A549 (cell line): ENCODE measurements at regions not wholly inside any gene's neighbourhood (a gene's known extent, or its start where the extent isn't known, plus 50 kb on each side); places are given as distances from the start of the nearest gene placed in this dataset.

ENCODE experiments used
- ATAC-seq, 2 experiments: fragments of 200-7000 bp in 1 of 2; fragments of >200 bp in 1 of 2; cut with Nextera tagmentation in 1 of 2; cut with Tn5 transposase in 1 of 2; 3 replicates each; pipeline versions ENCODE4 v1.8.0 to v1.9.1; 2018 to 2020; ENCODE audit warnings: mild to moderate bottlenecking in 1 of 2, moderate library complexity in 1 of 2
- CTCF ChIA-PET: fragments of 300-600 bp; sonication (Branson Sonifier 250); formaldehyde crosslinking; extraction: SDS; loops from one replicate; lab custom pipeline; 2021; ENCODE audit warnings: antibody characterized with exemption, inconsistent platforms; lab: Yijun Ruan, JAX
- POLR2A ChIA-PET: fragments of 350-600 bp; formaldehyde crosslinking; extraction: SDS; loops from one replicate; lab custom pipeline; 2021; ENCODE audit warnings: antibody characterized with exemption, inconsistent platforms; lab: Yijun Ruan, JAX
- DNase-seq, 2 experiments: peaks; one replicate each; pipeline versions ENCODE4 v3.0.0 to v3.0.0-alpha.2; 2011 to 2016; ENCODE audit warnings: low read depth in 1 of 2, low spot score in 1 of 2
- FAIRE-seq: peaks from 2 replicates; lab custom pipeline; 2011; peaks lifted over from hg19 to GRCh38; lab: Jason Lieb, UNC
- H3K27ac ChIP-seq, 2 experiments: fragments of >200 bp; sonication (Bioruptor Twin); formaldehyde crosslinking; 3 replicates each; pipeline ENCODE4 v1.5.1; 2016 to 2017
- H3K4me1 ChIP-seq: fragments of >200 bp; sonication (Bioruptor Twin); formaldehyde crosslinking; 3 replicates; pipeline ENCODE4 v1.6.1; 2016
- H3K4me2 ChIP-seq: fragments of >200 bp; sonication (Bioruptor Twin); formaldehyde crosslinking; 3 replicates; pipeline ENCODE4 v1.6.1; 2016
- H3K4me3 ChIP-seq: fragments of >200 bp; sonication (Bioruptor Twin); formaldehyde crosslinking; 3 replicates; pipeline ENCODE4 v1.5.1; 2016
- H3K9me3 ChIP-seq: fragments of >200 bp; sonication (Bioruptor Twin); formaldehyde crosslinking; 3 replicates; pipeline ENCODE4 v1.6.1; 2016
- ATOH8 ChIP-seq: fragments of 250-450 bp; sonication (Bioruptor Pico); IDR thresholded peaks from 2 replicates; pipeline ENCODE4 v1.5.0; 2020; ENCODE audit warnings: low read depth, mild to moderate bottlenecking, moderate library complexity
- CBX2 ChIP-seq: fragments of 200-600 bp; sonication (generic); IDR thresholded peaks from 2 replicates; pipeline ENCODE4 v1.6.1; 2016; ENCODE audit warnings: low read depth, mild to moderate bottlenecking, borderline replicate concordance
- CBX8 ChIP-seq: fragments of 200-600 bp; sonication (generic); IDR thresholded peaks from 2 replicates; pipeline ENCODE4 v1.6.1; 2016
- CEBPB ChIP-seq, 2 experiments: fragments of >200 bp in 1 of 2; sonication (Bioruptor Twin) in 1 of 2; formaldehyde crosslinking in 1 of 2; IDR thresholded peaks; 2 replicates each; pipeline ENCODE4 v1.6.1; 2012 to 2016
- CHD2 ChIP-seq: fragments of 150-350 bp; IDR thresholded peaks from 2 replicates; pipeline ENCODE4 v1.6.1; 2014; ENCODE audit warnings: low read length; ENCODE audit not compliant: partially characterized antibody
- CHD4 ChIP-seq: fragments of 200-600 bp; sonication (generic); IDR thresholded peaks from 2 replicates; pipeline ENCODE4 v1.6.1; 2016; ENCODE audit warnings: antibody characterized with exemption, mild to moderate bottlenecking, borderline replicate concordance
- E2F6 ChIP-seq: IDR thresholded peaks from 2 replicates; pipeline ENCODE4 v1.6.1; 2012; ENCODE audit warnings: low read depth, borderline replicate concordance
- EHF ChIP-seq: fragments of 250-450 bp; sonication (Bioruptor Pico); IDR thresholded peaks from 2 replicates; pipeline ENCODE4 v1.5.0; 2020; ENCODE audit warnings: mild to moderate bottlenecking
- EHMT2 ChIP-seq: fragments of 200-600 bp; sonication (generic); IDR thresholded peaks from 2 replicates; pipeline ENCODE4 v1.6.1; 2016; ENCODE audit warnings: antibody characterized with exemption, low read depth, mild to moderate bottlenecking, moderate library complexity
- EP300 ChIP-seq, 2 experiments: fragments of >200 bp; sonication (Bioruptor Twin); formaldehyde crosslinking; IDR thresholded peaks; 2 replicates in 1 of 2; 3 replicates in 1 of 2; pipeline ENCODE4 v1.6.1; 2016 to 2017
- ESRRA ChIP-seq: fragments of 150-350 bp; IDR thresholded peaks from 2 replicates; pipeline ENCODE4 v1.6.1; 2014; ENCODE audit warnings: mild to moderate bottlenecking, low read length, borderline replicate concordance
- HEYL ChIP-seq: fragments of 250-450 bp; sonication (Bioruptor Pico); IDR thresholded peaks from 2 replicates; pipeline ENCODE4 v1.8.0; 2021; ENCODE audit warnings: mild to moderate bottlenecking, moderate library complexity
- HOXB13 ChIP-seq: fragments of 250-450 bp; sonication (Bioruptor Pico); IDR thresholded peaks from 2 replicates; pipeline ENCODE4 v1.5.0; 2020; ENCODE audit warnings: low read depth, mild to moderate bottlenecking, moderate library complexity
- KDM5A ChIP-seq: fragments of 200-600 bp; sonication (generic); IDR thresholded peaks from 2 replicates; pipeline ENCODE4 v1.6.1; 2016; ENCODE audit warnings: antibody characterized with exemption, mild to moderate bottlenecking
- NFE2L2 ChIP-seq: fragments of 150-350 bp; conservative IDR thresholded peaks from 2 replicates; pipeline ENCODE4 v1.6.1; 2014; ENCODE audit warnings: low read length
- NPAS2 ChIP-seq: fragments of 250-450 bp; sonication (Bioruptor Pico); IDR thresholded peaks from 2 replicates; pipeline ENCODE4 v1.8.0; 2022; ENCODE audit warnings: mild to moderate bottlenecking, moderate library complexity, borderline replicate concordance
- REST ChIP-seq: fragments of 200-600 bp; sonication (generic); IDR thresholded peaks from 2 replicates; pipeline ENCODE4 v1.6.1; 2016; ENCODE audit warnings: antibody characterized with exemption, mild to moderate bottlenecking, moderate library complexity
- RFX5 ChIP-seq: fragments of 450-650 bp; IDR thresholded peaks from 2 replicates; pipeline ENCODE4 v1.7.1; 2014; ENCODE audit warnings: antibody characterized with exemption, mild to moderate bottlenecking, moderate library complexity
- SMC3 ChIP-seq: fragments of >200 bp; sonication (Bioruptor Twin); formaldehyde crosslinking; IDR thresholded peaks from 3 replicates; pipeline ENCODE4 v1.6.1; 2018; ENCODE audit warnings: inconsistent platforms
- TFCP2L1 ChIP-seq: fragments of 250-450 bp; sonication (Bioruptor Pico); IDR thresholded peaks from 2 replicates; pipeline ENCODE4 v1.5.0; 2021; ENCODE audit warnings: mild to moderate bottlenecking
- TP53 ChIP-seq: fragments of 250-450 bp; sonication (Bioruptor Pico); IDR thresholded peaks from 2 replicates; pipeline ENCODE4 v1.5.0; 2021; ENCODE audit warnings: mild to moderate bottlenecking, moderate library complexity
- WGBS: methylation state at CpG from one replicate; pipeline ENCODE4 v1.1.6; 2017; ENCODE audit errors: missing lambda C conversion rate; 5-methylcytosine and 5-hydroxymethylcytosine counted together
- TF ChIP-seq, protein P1 (sequence below): fragments of 150-350 bp; IDR thresholded peaks from 2 replicates; pipeline ENCODE4 v1.6.1; 2014; ENCODE audit warnings: low read depth, mild to moderate bottlenecking, low read length
- TF ChIP-seq, protein P2 (sequence below): IDR thresholded peaks from 2 replicates; pipeline ENCODE4 v1.6.1; 2012

- Histone ChIP-seq H3K9me3 (no peaks in the 10 kb centered on the region), H3K4me3 (no peak overlapping the region), H3K27ac (no peak overlapping the region), H3K4me2 (no peak overlapping the region), H3K4me1 (no peaks in the 10 kb centered on the region)
- ATAC-seq (no peak), FAIRE-seq (no peak), DNase-seq (no peak)
- ChIA-PET POLR2A (no interaction called here), CTCF (no interaction called here)
- TF ChIP-seq HEYL (no peak), NPAS2 (CRISPR knock-in tag) (no peak), HOXB13 (CRISPR knock-in tag) (no peak), EHF (CRISPR knock-in tag) (no peak), NFE2L2 (no peak), SMC3 (no peak), E2F6 (no peak), REST (no peak), CBX2 (no peak), ESRRA (no peak), TFCP2L1 (CRISPR knock-in tag) (no peak), RFX5 (no peak), CEBPB (IDR thresholded peaks at IDR 0.05) (no peak), EP300 (IDR thresholded peaks at IDR 0.05) (no peak), CBX8 (no peak)
- TF ChIP-seq, protein P1, sequence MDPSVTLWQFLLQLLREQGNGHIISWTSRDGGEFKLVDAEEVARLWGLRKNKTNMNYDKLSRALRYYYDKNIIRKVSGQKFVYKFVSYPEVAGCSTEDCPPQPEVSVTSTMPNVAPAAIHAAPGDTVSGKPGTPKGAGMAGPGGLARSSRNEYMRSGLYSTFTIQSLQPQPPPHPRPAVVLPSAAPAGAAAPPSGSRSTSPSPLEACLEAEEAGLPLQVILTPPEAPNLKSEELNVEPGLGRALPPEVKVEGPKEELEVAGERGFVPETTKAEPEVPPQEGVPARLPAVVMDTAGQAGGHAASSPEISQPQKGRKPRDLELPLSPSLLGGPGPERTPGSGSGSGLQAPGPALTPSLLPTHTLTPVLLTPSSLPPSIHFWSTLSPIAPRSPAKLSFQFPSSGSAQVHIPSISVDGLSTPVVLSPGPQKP, result no peak
- TF ChIP-seq, protein P2, sequence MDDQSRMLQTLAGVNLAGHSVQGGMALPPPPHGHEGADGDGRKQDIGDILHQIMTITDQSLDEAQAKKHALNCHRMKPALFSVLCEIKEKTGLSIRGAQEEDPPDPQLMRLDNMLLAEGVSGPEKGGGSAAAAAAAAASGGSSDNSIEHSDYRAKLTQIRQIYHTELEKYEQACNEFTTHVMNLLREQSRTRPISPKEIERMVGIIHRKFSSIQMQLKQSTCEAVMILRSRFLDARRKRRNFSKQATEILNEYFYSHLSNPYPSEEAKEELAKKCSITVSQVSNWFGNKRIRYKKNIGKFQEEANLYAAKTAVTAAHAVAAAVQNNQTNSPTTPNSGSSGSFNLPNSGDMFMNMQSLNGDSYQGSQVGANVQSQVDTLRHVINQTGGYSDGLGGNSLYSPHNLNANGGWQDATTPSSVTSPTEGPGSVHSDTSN, result no peak
- WGBS, result 2% methylated on average over 3 of the region's 3 CpGs
Observed at GRCh38 chr21:27487676-27488075, 520.8 kb upstream of the ADAMTS5 start.

DNA sequence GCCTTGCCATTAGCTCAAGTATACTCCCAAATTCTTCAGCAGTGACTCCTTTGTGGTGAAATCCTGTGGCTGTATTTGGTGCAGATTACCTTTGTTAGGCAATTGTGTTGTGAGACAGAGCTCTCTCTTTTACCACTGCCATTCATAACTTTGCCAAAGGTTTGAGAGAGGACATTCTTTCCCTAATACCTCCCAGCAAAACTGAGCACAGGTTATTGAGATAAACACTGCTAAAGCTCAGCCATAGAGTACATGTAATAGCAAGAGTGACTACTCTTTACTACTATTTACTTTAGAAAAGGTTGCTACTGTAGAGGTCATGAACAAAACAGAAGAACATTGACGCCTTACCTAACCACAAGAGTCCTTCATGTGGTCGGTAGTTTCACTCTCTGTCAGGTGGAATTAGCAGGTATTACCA is 514.0 kb upstream of the ADAMTS5 start:
- CTCF ChIA-PET, result no interaction called here
- no peak for ATAC-seq
- no peak for DNase-seq
- H3K4me1 ChIP-seq, result no peaks in the 10 kb centered on the region
- FAIRE-seq, result no peak
- no peak overlapping the region for H3K4me3 ChIP-seq
- H3K27ac ChIP-seq, result no peak overlapping the region
- 3% methylated on average over 2 of the region's 2 CpGs for WGBS
- no peaks in the 10 kb centered on the region for H3K9me3 ChIP-seq
- POLR2A ChIA-PET, result no interaction called here
- no peak overlapping the region for H3K4me2 ChIP-seq
- TF ChIP-seq CHD4 (no peak), CHD2 (no peak), SMC3 (no peak), KDM5A (no peak), ATOH8 (CRISPR knock-in tag) (no peak), EHF (CRISPR knock-in tag) (no peak), TP53 (CRISPR knock-in tag) (no peak), EHMT2 (no peak), RFX5 (no peak)
- TF ChIP-seq, protein P2, result no peak
